ENCODE measurements at regions not wholly inside any gene's neighbourhood (a gene's known extent, or its start where the extent isn't known, plus 50 kb on each side); places are given as distances from the start of the nearest gene placed in this dataset.
"Not testable (repeated sequence)": the region's sequence is repeated elsewhere in the genome, so short reads cannot be mapped to it uniquely, and the experiment has no call there.

DNA sequence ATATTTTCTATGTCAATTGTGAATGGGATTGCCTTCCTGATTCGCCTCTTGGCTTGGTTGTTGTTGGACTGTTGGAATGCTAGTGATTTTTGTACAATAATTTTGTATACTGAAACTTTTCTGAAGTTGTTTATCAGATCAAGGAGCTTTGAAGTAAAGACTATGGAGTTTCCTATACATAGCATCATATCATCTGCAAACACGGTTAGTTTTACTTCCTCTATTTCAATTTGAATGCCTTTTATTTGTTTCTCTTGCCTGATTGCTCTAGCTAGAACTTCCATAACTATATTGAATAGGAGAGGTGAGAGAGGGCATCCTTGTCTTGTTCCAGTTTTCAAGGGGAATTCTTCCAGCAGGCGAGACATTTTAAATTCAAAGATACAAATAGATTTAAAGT is 226.5 kb downstream of the FBXO8 start:
- no peaks in the 10 kb centered on the region for H3K9me3 ChIP-seq (ENCODE audit: control insufficient read depth in 2 of 2, insufficient read depth in 1 of 2, low read depth in 1 of 2, low read length in 1 of 2)
- H3K4me3 ChIP-seq (ENCODE audit: low read depth in 1 of 2, low read length in 2 of 2), result no peak overlapping the region
- H3K27me3 ChIP-seq (ENCODE audit: control insufficient read depth in 1 of 2, insufficient read depth in 2 of 2, low read length in 2 of 2), result no peaks in the 10 kb centered on the region
- no peaks in the 10 kb centered on the region for H3K36me3 ChIP-seq (ENCODE audit: control insufficient read depth in 2 of 2, insufficient read depth in 2 of 2, low read length in 1 of 2)
- 45 to 50% methylated on average over 3 of the region's 3 CpGs for WGBS, 2 donors
- no peak overlapping the region for H3K27ac ChIP-seq (ENCODE audit: low read depth in 2 of 2, low read length in 1 of 2)
- H3K4me1 ChIP-seq (ENCODE audit: control insufficient read depth in 2 of 2, insufficient read depth in 2 of 2, low read length in 1 of 2), result no peaks in the 10 kb centered on the region

DNA sequence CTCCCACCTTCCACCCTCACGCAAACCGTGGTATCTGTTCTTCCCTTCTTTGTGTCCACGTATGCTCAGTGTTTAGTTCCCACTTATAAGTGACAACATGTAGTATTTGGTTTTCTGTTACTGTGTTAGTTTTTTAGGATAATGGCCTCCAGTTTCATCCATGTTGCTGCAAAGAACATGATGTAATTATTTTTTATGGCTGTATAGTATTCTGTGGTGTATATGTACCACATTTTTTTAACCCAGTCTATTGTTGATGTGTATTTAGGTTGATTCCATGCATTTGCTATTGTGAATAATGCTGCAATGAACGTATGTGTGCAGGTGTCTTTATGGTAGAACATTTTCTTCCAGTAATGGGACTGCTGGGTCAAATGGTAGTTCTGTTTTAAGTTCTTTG is 228.1 kb downstream of the FBXO8 start:
- H3K4me3 ChIP-seq (ENCODE audit: low read depth in 1 of 2, low read length in 2 of 2), result no peak overlapping the region
- no peaks in the 10 kb centered on the region for H3K27me3 ChIP-seq (ENCODE audit: control insufficient read depth in 1 of 2, insufficient read depth in 2 of 2, low read length in 2 of 2)
- H3K27ac ChIP-seq (ENCODE audit: low read depth in 2 of 2, low read length in 1 of 2), result no peak overlapping the region
- no peaks in the 10 kb centered on the region for H3K9me3 ChIP-seq (ENCODE audit: control insufficient read depth in 2 of 2, insufficient read depth in 1 of 2, low read depth in 1 of 2, low read length in 1 of 2)
- H3K4me1 ChIP-seq (ENCODE audit: control insufficient read depth in 2 of 2, insufficient read depth in 2 of 2, low read length in 1 of 2), result no peaks in the 10 kb centered on the region
- no peaks in the 10 kb centered on the region for H3K36me3 ChIP-seq (ENCODE audit: control insufficient read depth in 2 of 2, insufficient read depth in 2 of 2, low read length in 1 of 2)
- 84 to 87% methylated on average over 4 of the region's 4 CpGs for WGBS, 2 donors

DNA sequence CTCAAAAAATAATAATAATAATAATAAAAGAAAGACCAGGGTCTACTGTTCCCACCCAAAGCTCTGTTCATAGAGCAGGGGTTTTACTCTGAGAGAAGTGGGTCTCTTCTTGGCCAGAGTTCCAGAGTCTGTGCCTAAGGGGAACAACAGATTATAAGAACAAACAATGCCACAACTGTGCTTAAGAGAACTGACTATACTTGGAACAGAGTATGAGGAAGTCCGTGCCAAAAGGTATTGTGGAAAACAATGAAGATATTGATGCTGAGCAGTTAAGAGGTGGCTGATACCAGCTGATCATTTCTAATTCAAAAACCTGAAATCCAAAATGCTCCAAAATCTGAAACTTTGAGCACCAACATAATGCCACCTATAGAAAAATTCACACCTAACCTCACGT is 229.6 kb downstream of the FBXO8 start:
- H3K4me3 ChIP-seq (ENCODE audit: low read depth in 1 of 2, low read length in 2 of 2), result no peak overlapping the region
- WGBS, 2 donors, result 77 to 81% methylated on average over 2 of the region's 2 CpGs
- H3K27ac ChIP-seq (ENCODE audit: low read depth in 2 of 2, low read length in 1 of 2), result no peak overlapping the region
- H3K9me3 ChIP-seq (ENCODE audit: control insufficient read depth in 2 of 2, insufficient read depth in 1 of 2, low read depth in 1 of 2, low read length in 1 of 2), result no peaks in the 10 kb centered on the region
- no peaks in the 10 kb centered on the region for H3K36me3 ChIP-seq (ENCODE audit: control insufficient read depth in 2 of 2, insufficient read depth in 2 of 2, low read length in 1 of 2)
- no peaks in the 10 kb centered on the region for H3K4me1 ChIP-seq (ENCODE audit: control insufficient read depth in 2 of 2, insufficient read depth in 2 of 2, low read length in 1 of 2)
- no peaks in the 10 kb centered on the region for H3K27me3 ChIP-seq (ENCODE audit: control insufficient read depth in 1 of 2, insufficient read depth in 2 of 2, low read length in 2 of 2)

DNA sequence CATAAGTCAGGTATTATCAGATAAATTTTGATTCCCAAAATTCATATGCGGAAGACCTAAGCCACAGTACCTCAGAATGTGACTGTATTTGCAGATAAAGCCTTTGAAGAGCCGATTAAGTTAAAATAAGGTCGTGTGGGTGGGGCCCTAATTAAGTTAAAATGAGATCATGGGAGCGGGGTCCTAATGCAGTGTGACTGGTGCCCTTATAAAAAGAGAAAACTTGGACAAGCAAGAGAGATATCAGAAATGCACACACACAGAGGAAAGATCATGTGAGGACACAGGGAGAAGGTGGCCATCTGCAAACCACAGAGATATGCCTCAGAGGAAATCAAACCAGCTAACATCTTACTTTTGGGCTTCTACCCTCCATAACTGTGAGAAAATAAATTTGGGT is 236.1 kb downstream of the FBXO8 start:
- Histone ChIP-seq H3K36me3 (ENCODE audit: control insufficient read depth in 2 of 2, insufficient read depth in 2 of 2, low read length in 1 of 2) (no peaks in the 10 kb centered on the region), H3K27me3 (ENCODE audit: control insufficient read depth in 1 of 2, insufficient read depth in 2 of 2, low read length in 2 of 2) (no peaks in the 10 kb centered on the region), H3K27ac (ENCODE audit: low read depth in 2 of 2, low read length in 1 of 2) (no peak overlapping the region), H3K4me3 (ENCODE audit: low read depth in 1 of 2, low read length in 2 of 2) (no peak overlapping the region), H3K4me1 (ENCODE audit: control insufficient read depth in 2 of 2, insufficient read depth in 2 of 2, low read length in 1 of 2) (no peaks in the 10 kb centered on the region), H3K9me3 (ENCODE audit: control insufficient read depth in 2 of 2, insufficient read depth in 1 of 2, low read depth in 1 of 2, low read length in 1 of 2) (no peaks in the 10 kb centered on the region)
- 56 to 59% methylated on average over 4 of the region's 4 CpGs for WGBS, 2 donors

DNA sequence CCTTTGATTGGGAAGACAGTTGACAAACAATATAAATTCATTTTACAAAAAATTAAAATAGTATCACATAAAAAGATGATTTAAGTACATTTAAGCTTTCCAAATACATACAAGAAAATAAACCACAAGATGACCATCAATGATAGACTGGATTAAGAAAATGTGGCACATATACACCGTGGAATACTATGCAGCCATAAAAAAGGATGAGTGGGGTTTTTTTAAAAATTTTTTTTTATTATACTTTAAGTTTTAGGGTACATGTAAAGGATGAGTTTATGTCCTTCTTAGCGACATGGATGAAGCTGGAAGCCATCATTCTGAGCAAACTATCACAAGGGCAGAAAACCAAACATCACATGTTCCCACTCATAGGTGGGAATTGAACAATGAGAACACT is 237.6 kb downstream of the FBXO8 start:
- not testable (repeated sequence) for H3K4me3 ChIP-seq (ENCODE audit: low read depth in 1 of 2, low read length in 2 of 2); H3K36me3 ChIP-seq (ENCODE audit: control insufficient read depth in 2 of 2, insufficient read depth in 2 of 2, low read length in 1 of 2); H3K4me1 ChIP-seq (ENCODE audit: control insufficient read depth in 2 of 2, insufficient read depth in 2 of 2, low read length in 1 of 2); H3K27me3 ChIP-seq (ENCODE audit: control insufficient read depth in 1 of 2, insufficient read depth in 2 of 2, low read length in 2 of 2); H3K9me3 ChIP-seq (ENCODE audit: control insufficient read depth in 2 of 2, insufficient read depth in 1 of 2, low read depth in 1 of 2, low read length in 1 of 2); H3K27ac ChIP-seq (ENCODE audit: low read depth in 2 of 2, low read length in 1 of 2)
- WGBS, 2 donors, result 85 to 91% methylated on average over 2 of the region's 2 CpGs

DNA sequence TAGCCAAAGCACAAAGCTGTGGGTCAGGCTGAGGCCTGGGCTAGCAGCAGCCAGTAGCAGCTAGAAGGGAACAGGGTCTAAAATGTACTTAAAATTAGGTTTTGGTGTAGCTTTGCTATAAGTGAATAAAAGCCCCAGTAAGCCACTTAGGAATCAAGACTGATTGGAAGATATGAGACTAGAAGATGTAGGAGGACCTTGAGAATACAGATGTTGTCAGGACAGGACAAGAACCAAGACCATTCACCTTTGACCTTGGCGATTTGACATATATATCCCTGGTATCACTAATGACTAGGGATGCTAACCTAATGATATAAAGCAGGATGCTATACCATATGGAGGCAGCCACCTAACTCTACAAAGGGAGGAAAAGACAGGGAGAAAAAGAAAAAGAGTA is 238.1 kb downstream of the FBXO8 start:
- Histone ChIP-seq H3K36me3 (ENCODE audit: control insufficient read depth in 2 of 2, insufficient read depth in 2 of 2, low read length in 1 of 2) (no peaks in the 10 kb centered on the region), H3K27ac (ENCODE audit: low read depth in 2 of 2, low read length in 1 of 2) (no peak overlapping the region), H3K27me3 (ENCODE audit: control insufficient read depth in 1 of 2, insufficient read depth in 2 of 2, low read length in 2 of 2) (no peaks in the 10 kb centered on the region), H3K4me1 (ENCODE audit: control insufficient read depth in 2 of 2, insufficient read depth in 2 of 2, low read length in 1 of 2) (no peaks in the 10 kb centered on the region), H3K9me3 (ENCODE audit: control insufficient read depth in 2 of 2, insufficient read depth in 1 of 2, low read depth in 1 of 2, low read length in 1 of 2) (no peaks in the 10 kb centered on the region), H3K4me3 (ENCODE audit: low read depth in 1 of 2, low read length in 2 of 2) (no peak overlapping the region)
- 90 to 91% methylated on average over 1 of the region's 1 CpG for WGBS, 2 donors

DNA sequence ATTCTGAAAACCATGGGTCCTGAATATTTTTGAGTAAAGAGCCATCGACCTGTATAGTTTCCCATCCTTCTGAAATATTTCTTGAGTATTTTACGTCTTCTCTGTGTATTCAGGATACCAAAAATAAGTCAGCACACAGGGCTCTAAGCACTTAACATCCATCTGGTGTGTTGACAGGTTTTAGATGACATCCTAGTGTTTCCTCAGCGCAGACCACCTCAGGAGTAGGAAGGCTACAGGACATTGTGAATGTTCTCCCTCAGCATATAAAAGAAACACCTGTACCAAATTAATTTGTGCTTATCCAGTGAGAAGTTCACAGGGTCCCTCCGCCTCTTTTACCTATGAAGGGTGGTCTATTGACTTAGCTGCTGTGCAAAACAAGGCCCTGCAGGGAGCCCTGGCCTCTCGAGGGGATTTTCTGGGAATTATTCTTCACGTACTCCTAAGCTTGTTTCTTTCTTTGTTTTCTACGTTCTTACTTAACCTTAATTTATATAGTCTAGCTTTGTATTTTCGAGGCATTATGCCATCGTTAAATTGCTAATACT is 241.8 kb downstream of the FBXO8 start:
- Histone ChIP-seq H3K27me3 (ENCODE audit: control insufficient read depth in 1 of 2, insufficient read depth in 2 of 2, low read length in 2 of 2) (no peaks in the 10 kb centered on the region), H3K36me3 (ENCODE audit: control insufficient read depth in 2 of 2, insufficient read depth in 2 of 2, low read length in 1 of 2) (no peaks in the 10 kb centered on the region), H3K4me3 (ENCODE audit: low read depth in 1 of 2, low read length in 2 of 2) (no peak overlapping the region), H3K9me3 (ENCODE audit: control insufficient read depth in 2 of 2, insufficient read depth in 1 of 2, low read depth in 1 of 2, low read length in 1 of 2) (no peaks in the 10 kb centered on the region), H3K4me1 (ENCODE audit: control insufficient read depth in 2 of 2, insufficient read depth in 2 of 2, low read length in 1 of 2) (no peaks in the 10 kb centered on the region), H3K27ac (ENCODE audit: low read depth in 2 of 2, low read length in 1 of 2) (no peak overlapping the region)
- 37 to 45% methylated on average over 9 of the region's 9 CpGs for WGBS, 2 donors

DNA sequence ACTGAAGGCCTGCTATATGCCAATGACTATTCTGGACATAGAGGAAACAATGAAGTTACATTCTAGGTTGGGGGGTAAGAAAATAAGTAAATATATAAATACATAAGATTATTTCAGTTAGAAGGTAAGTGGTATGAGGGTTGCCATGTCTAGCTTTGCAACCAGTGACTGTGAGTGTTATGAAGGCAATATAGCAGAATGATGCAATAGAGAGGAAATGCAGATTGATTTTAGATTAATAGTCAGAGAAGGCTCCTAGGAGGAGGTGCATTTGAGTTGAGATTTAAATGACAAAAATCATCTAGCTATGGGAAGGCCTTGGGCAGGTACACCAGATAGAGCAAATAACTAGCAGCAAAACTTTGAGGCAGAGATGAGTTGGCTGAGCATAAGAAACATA is 243.2 kb downstream of the FBXO8 start:
- no peak overlapping the region for H3K4me3 ChIP-seq (ENCODE audit: low read depth in 1 of 2, low read length in 2 of 2)
- no peaks in the 10 kb centered on the region for H3K27me3 ChIP-seq (ENCODE audit: control insufficient read depth in 1 of 2, insufficient read depth in 2 of 2, low read length in 2 of 2)
- no peaks in the 10 kb centered on the region for H3K9me3 ChIP-seq (ENCODE audit: control insufficient read depth in 2 of 2, insufficient read depth in 1 of 2, low read depth in 1 of 2, low read length in 1 of 2)
- no peaks in the 10 kb centered on the region for H3K4me1 ChIP-seq (ENCODE audit: control insufficient read depth in 2 of 2, insufficient read depth in 2 of 2, low read length in 1 of 2)
- no peaks in the 10 kb centered on the region for H3K36me3 ChIP-seq (ENCODE audit: control insufficient read depth in 2 of 2, insufficient read depth in 2 of 2, low read length in 1 of 2)
- H3K27ac ChIP-seq (ENCODE audit: low read depth in 2 of 2, low read length in 1 of 2), result no peak overlapping the region

DNA sequence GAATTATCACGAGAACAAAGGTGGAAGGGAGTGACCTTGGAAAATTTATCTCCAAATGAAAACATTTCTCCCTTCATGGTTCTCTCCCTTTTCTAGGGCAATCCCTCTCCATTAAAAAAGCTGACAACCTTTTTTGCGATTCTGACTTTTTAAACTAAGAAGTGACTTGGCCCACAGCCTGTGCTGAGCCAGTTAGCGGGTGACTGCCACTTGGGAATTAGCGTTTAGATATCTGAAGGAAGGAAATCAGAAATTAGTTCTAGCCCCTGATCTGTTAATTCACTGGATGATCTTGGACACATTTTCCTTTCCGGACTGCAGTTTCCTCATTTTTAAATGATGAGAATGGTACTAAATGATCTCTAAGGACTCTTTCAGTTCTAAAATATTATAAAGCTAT is 245.0 kb downstream of the FBXO8 start:
- Histone ChIP-seq H3K27ac (ENCODE audit: low read depth in 2 of 2, low read length in 1 of 2) (no peak overlapping the region), H3K4me1 (ENCODE audit: control insufficient read depth in 2 of 2, insufficient read depth in 2 of 2, low read length in 1 of 2) (no peaks in the 10 kb centered on the region), H3K27me3 (ENCODE audit: control insufficient read depth in 1 of 2, insufficient read depth in 2 of 2, low read length in 2 of 2) (no peaks in the 10 kb centered on the region), H3K4me3 (ENCODE audit: low read depth in 1 of 2, low read length in 2 of 2) (no peak overlapping the region), H3K9me3 (ENCODE audit: control insufficient read depth in 2 of 2, insufficient read depth in 1 of 2, low read depth in 1 of 2, low read length in 1 of 2) (no peaks in the 10 kb centered on the region), H3K36me3 (ENCODE audit: control insufficient read depth in 2 of 2, insufficient read depth in 2 of 2, low read length in 1 of 2) (no peaks in the 10 kb centered on the region)
- WGBS, 2 donors, result 73 to 74% methylated on average over 5 of the region's 5 CpGs

DNA sequence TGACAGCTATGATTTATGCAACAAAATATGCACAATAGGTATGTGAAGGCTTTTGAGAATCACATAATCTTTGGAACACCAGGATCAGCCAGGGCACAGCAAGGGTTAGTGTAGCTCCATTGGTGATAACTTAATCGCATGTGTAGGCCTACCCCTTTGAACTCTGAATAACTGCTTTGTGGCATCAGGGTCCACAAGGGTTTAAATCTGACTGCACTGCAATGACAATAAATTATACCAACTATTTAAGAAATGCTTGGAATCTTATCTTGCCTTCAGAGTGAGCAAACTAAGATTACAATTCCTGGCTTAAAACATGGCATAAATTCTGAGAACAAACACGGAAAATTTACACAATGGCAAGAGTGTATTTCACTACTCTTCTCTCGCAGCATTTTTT is 245.8 kb downstream of the FBXO8 start:
- Histone ChIP-seq H3K27ac (ENCODE audit: low read depth in 2 of 2, low read length in 1 of 2) (no peak overlapping the region), H3K4me3 (ENCODE audit: low read depth in 1 of 2, low read length in 2 of 2) (no peak overlapping the region), H3K27me3 (ENCODE audit: control insufficient read depth in 1 of 2, insufficient read depth in 2 of 2, low read length in 2 of 2) (no peaks in the 10 kb centered on the region), H3K36me3 (ENCODE audit: control insufficient read depth in 2 of 2, insufficient read depth in 2 of 2, low read length in 1 of 2) (no peaks in the 10 kb centered on the region), H3K9me3 (ENCODE audit: control insufficient read depth in 2 of 2, insufficient read depth in 1 of 2, low read depth in 1 of 2, low read length in 1 of 2) (no peaks in the 10 kb centered on the region), H3K4me1 (ENCODE audit: control insufficient read depth in 2 of 2, insufficient read depth in 2 of 2, low read length in 1 of 2) (no peaks in the 10 kb centered on the region)
- 45 to 52% methylated on average over 3 of the region's 3 CpGs for WGBS, 2 donors
